Fibroblast of lung (primary cell): ENCODE measurements at regions not wholly inside any gene's neighbourhood (a gene's known extent, or its start where the extent isn't known, plus 50 kb on each side); places are given as distances from the start of the nearest gene placed in this dataset.
"Not testable (repeated sequence)": the region's sequence is repeated elsewhere in the genome, so short reads cannot be mapped to it uniquely, and the experiment has no call there.

ENCODE experiments used
- DNase-seq, 2 donors: peaks; one replicate each; pipeline versions ENCODE4 v3.0.0 to v3.0.0-alpha.2; 2010; ENCODE audit warnings: low read depth in 2 of 2
- H2AFZ ChIP-seq: 2 replicates; pipeline ENCODE4 v1.5.1; 2012; ENCODE audit warnings: low read length, control low read depth, inconsistent platforms
- H3K27ac ChIP-seq: 2 replicates; pipeline ENCODE4 v1.5.1; 2011; ENCODE audit warnings: low read length, control low read depth; ENCODE audit not compliant: insufficient read depth
- H3K27me3 ChIP-seq: 2 replicates; pipeline ENCODE4 v1.5.1; 2011; ENCODE audit warnings: mild to moderate bottlenecking, low read length; ENCODE audit not compliant: control insufficient read depth, insufficient read depth
- H3K36me3 ChIP-seq: 2 replicates; pipeline ENCODE4 v1.5.1; 2011; ENCODE audit warnings: low read length; ENCODE audit not compliant: control insufficient read depth, insufficient read depth
- H3K4me1 ChIP-seq: 2 replicates; pipeline ENCODE4 v1.5.1; 2011; ENCODE audit warnings: low read length; ENCODE audit not compliant: control insufficient read depth, insufficient read depth; ENCODE audit errors: extremely low read depth
- H3K4me2 ChIP-seq: 2 replicates; pipeline ENCODE4 v1.5.1; 2011; ENCODE audit warnings: low read length, control low read depth; ENCODE audit not compliant: insufficient read depth; ENCODE audit errors: extremely low read depth
- H3K4me3 ChIP-seq, 4 experiments: fragments of 200-600 bp in 1 of 4; sonication (generic) in 1 of 4; replicated peaks in 1 of 4; 2 replicates each; pipeline ENCODE4 v1.5.1; 2011 to 2016; ENCODE audit warnings: low read length in 4 of 4, low read depth in 3 of 4, mild to moderate bottlenecking in 3 of 4, control low read depth in 2 of 4, inconsistent platforms in 1 of 4, mixed read lengths in 1 of 4; ENCODE audit not compliant: insufficient read depth in 1 of 4; ENCODE audit errors: control extremely low read depth in 1 of 4
- H3K79me2 ChIP-seq: 2 replicates; pipeline ENCODE4 v1.5.1; 2012; ENCODE audit warnings: mild to moderate bottlenecking, low read length, inconsistent platforms; ENCODE audit not compliant: control insufficient read depth, insufficient read depth
- H3K9ac ChIP-seq: 2 replicates; pipeline ENCODE4 v1.5.1; 2011; ENCODE audit warnings: mild to moderate bottlenecking, low read length, control low read depth; ENCODE audit not compliant: insufficient read depth
- H3K9me3 ChIP-seq: 2 replicates; pipeline ENCODE4 v1.5.1; 2012; ENCODE audit warnings: low read depth, low read length; ENCODE audit not compliant: control insufficient read depth, insufficient read depth
- H4K20me1 ChIP-seq: 2 replicates; pipeline ENCODE4 v1.5.1; 2011; ENCODE audit warnings: low read length; ENCODE audit not compliant: control insufficient read depth, insufficient read depth; ENCODE audit errors: extremely low read depth
- CTCF ChIP-seq, 2 donors: IDR thresholded peaks in 1 of 2; conservative IDR thresholded peaks in 1 of 2; 1 replicate in 1 of 2; 2 replicates in 1 of 2; pipeline ENCODE4 v1.5.1; 2011 to 2012; ENCODE audit warnings: low read length in 2 of 2, control low read depth in 1 of 2, inconsistent platforms in 1 of 2, low read depth in 1 of 2, mild to moderate bottlenecking in 1 of 2
- EZH2 ChIP-seq: IDR thresholded peaks from 2 replicates; pipeline ENCODE4 v1.5.1; 2012; ENCODE audit warnings: low read length, control low read depth, mild to moderate bottlenecking; ENCODE audit errors: missing control alignments

- Histone ChIP-seq H3K27ac (no peak overlapping the region), H4K20me1 (no peaks in the 10 kb centered on the region), H3K4me3 (no peak overlapping the region), H3K36me3 (no peaks in the 10 kb centered on the region), H3K4me2 (no peak overlapping the region), H3K9ac (no peak overlapping the region), H3K4me1 (no peaks in the 10 kb centered on the region), H3K9me3 (no peaks in the 10 kb centered on the region), H3K27me3 (no peaks in the 10 kb centered on the region), H2AFZ (no peak overlapping the region), H3K79me2 (no peaks in the 10 kb centered on the region)
- no peak for DNase-seq
- no peak for TF ChIP-seq CTCF (conservative IDR thresholded peaks at IDR 0.05 in 1 of 2, IDR thresholded peaks at IDR 0.05 in 1 of 2; ENCODE audit: low read depth in 1 of 2, low read length in 2 of 2)
These were observed 718.0 kb upstream of the MBL2 start for GRCh38 chr10:53490553-53490952.

- Histone ChIP-seq H3K4me2 (no peak overlapping the region), H3K9me3 (no peaks in the 10 kb centered on the region)
- TF ChIP-seq CTCF (conservative IDR thresholded peaks at IDR 0.05 in 1 of 2, IDR thresholded peaks at IDR 0.05 in 1 of 2; ENCODE audit: low read depth in 1 of 2, low read length in 2 of 2) (no peak), EZH2 (no peak)
These were observed 717.0 kb upstream of the MBL2 start for GRCh38 chr10:53489335-53490182.

GRCh38 chr10:53487019-53487983, 714.7 kb upstream of the MBL2 start:
- Histone ChIP-seq H3K27ac (no peak overlapping the region), H3K4me2 (no peak overlapping the region), H3K9me3 (no peaks in the 10 kb centered on the region), H4K20me1 (no peaks in the 10 kb centered on the region), H3K4me3 (no peak overlapping the region), H3K27me3 (no peaks in the 10 kb centered on the region), H3K36me3 (no peaks in the 10 kb centered on the region), H3K4me1 (no peaks in the 10 kb centered on the region), H3K9ac (no peak overlapping the region), H2AFZ (no peak overlapping the region), H3K79me2 (no peaks in the 10 kb centered on the region)
- no peak for DNase-seq
- TF ChIP-seq EZH2: no peak
- TF ChIP-seq CTCF (conservative IDR thresholded peaks at IDR 0.05 in 1 of 2, IDR thresholded peaks at IDR 0.05 in 1 of 2; ENCODE audit: low read depth in 1 of 2, low read length in 2 of 2): no peak

More at GRCh38 chr10:53489335-53490182, 717.0 kb upstream of the MBL2 start:
- no peaks in the 10 kb centered on the region for H3K79me2 ChIP-seq
- H3K36me3 ChIP-seq: no peaks in the 10 kb centered on the region
- H3K4me3 ChIP-seq: no peak overlapping the region
- H2AFZ ChIP-seq: no peak overlapping the region
- no peak overlapping the region for H3K27ac ChIP-seq
- no peaks in the 10 kb centered on the region for H3K27me3 ChIP-seq
- H3K4me1 ChIP-seq: no peaks in the 10 kb centered on the region
- H3K9ac ChIP-seq: no peak overlapping the region
- DNase-seq: no peak
- H4K20me1 ChIP-seq: no peaks in the 10 kb centered on the region

- H3K27me3 ChIP-seq, H3K36me3 ChIP-seq, DNase-seq, H3K9ac ChIP-seq, H3K79me2 ChIP-seq, H4K20me1 ChIP-seq, H3K4me1 ChIP-seq, H3K4me2 ChIP-seq, H2AFZ ChIP-seq, H3K27ac ChIP-seq, H3K9me3 ChIP-seq, H3K4me3 ChIP-seq: not testable (repeated sequence)
These were observed 712.8 kb upstream of the MBL2 start for GRCh38 chr10:53485422-53485821.
